Retinal pigment epithelial cell (primary cell): ENCODE measurements at regions not wholly inside any gene's neighbourhood (a gene's known extent, or its start where the extent isn't known, plus 50 kb on each side); places are given as distances from the start of the nearest gene placed in this dataset.
"Not testable (repeated sequence)": the region's sequence is repeated elsewhere in the genome, so short reads cannot be mapped to it uniquely, and the experiment has no call there.

Experiments
- DNase-seq: peaks from one replicate; pipeline ENCODE4 v3.0.0-alpha.2; 2010; ENCODE audit warnings: low read depth
- H3K4me3 ChIP-seq: 2 replicates; pipeline ENCODE4 v1.5.1; 2011; ENCODE audit warnings: mild to moderate bottlenecking, low read length, control low read depth, moderate library complexity
- TF ChIP-seq, protein P1 (sequence below): conservative IDR thresholded peaks from 2 replicates; pipeline ENCODE4 v1.5.1; 2011; ENCODE audit warnings: low read depth, low read length, control low read depth, inconsistent platforms

- H3K4me3 ChIP-seq: no peak overlapping the region
- TF ChIP-seq, protein P1, sequence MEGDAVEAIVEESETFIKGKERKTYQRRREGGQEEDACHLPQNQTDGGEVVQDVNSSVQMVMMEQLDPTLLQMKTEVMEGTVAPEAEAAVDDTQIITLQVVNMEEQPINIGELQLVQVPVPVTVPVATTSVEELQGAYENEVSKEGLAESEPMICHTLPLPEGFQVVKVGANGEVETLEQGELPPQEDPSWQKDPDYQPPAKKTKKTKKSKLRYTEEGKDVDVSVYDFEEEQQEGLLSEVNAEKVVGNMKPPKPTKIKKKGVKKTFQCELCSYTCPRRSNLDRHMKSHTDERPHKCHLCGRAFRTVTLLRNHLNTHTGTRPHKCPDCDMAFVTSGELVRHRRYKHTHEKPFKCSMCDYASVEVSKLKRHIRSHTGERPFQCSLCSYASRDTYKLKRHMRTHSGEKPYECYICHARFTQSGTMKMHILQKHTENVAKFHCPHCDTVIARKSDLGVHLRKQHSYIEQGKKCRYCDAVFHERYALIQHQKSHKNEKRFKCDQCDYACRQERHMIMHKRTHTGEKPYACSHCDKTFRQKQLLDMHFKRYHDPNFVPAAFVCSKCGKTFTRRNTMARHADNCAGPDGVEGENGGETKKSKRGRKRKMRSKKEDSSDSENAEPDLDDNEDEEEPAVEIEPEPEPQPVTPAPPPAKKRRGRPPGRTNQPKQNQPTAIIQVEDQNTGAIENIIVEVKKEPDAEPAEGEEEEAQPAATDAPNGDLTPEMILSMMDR: no peak
- no peak for DNase-seq
Observed at GRCh38 chr9:33690143-33690933, 105.0 kb upstream of the PRSS3 start.

GRCh38 chr9:33695299-33695698 is 100.1 kb upstream of the PRSS3 start:
- DNase-seq: no peak
- no peak overlapping the region for H3K4me3 ChIP-seq
- TF ChIP-seq, protein P1: no peak

- DNase-seq: no peak
- TF ChIP-seq, protein P1: no peak
Observed at GRCh38 chr9:33695856-33696255, 99.5 kb upstream of the PRSS3 start.

GRCh38 chr9:33697171-33697570 is 98.2 kb upstream of the PRSS3 start:
- DNase-seq: peak; percentile 76
- TF ChIP-seq, protein P1: no peak
- H3K4me3 ChIP-seq: no peak overlapping the region

More at GRCh38 chr9:33695856-33696255, 99.5 kb upstream of the PRSS3 start:
- no peak overlapping the region for H3K4me3 ChIP-seq

DNA sequence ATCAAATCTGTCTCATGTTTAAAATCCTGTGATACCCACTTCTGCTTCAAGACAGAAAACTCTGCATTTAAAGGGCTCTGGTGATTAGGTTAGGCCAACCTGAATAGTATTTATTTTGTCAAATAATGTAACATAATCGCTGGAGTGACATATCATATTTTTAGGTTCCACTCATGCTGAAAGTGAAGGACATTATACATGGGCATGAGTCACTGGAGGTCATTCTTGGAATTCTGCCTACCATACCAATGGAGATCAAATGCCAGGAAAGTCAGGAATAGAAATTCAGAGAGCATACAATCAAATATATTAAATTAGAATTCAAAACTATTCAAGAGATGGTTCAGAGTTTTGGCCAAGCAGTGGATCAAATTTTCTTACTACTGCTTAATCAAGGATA is 97.1 kb upstream of the PRSS3 start:
- H3K4me3 ChIP-seq: no peak overlapping the region
- TF ChIP-seq, protein P1: no peak
- DNase-seq: peak; percentile 48

DNA sequence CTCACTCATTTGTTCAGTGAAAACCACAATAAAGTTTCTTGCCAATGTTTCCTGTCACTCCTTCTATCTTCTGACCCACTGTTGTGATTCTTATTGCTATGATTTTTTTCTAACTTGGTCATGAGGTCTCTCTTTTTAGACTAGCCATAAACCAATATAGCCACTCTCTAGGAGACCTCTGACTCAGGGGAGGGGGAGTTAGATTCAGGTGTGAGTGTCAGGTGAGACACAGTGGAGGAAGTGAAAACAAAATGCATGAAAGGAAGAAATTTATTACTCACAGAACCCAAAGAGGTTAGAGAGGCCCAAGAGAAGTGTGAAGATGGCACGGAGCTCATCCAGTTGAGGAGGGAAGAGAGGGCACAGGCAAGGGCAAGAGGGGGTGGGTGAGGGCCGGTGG is 94.4 kb upstream of the PRSS3 start:
- not testable (repeated sequence) for DNase-seq, H3K4me3 ChIP-seq

DNA sequence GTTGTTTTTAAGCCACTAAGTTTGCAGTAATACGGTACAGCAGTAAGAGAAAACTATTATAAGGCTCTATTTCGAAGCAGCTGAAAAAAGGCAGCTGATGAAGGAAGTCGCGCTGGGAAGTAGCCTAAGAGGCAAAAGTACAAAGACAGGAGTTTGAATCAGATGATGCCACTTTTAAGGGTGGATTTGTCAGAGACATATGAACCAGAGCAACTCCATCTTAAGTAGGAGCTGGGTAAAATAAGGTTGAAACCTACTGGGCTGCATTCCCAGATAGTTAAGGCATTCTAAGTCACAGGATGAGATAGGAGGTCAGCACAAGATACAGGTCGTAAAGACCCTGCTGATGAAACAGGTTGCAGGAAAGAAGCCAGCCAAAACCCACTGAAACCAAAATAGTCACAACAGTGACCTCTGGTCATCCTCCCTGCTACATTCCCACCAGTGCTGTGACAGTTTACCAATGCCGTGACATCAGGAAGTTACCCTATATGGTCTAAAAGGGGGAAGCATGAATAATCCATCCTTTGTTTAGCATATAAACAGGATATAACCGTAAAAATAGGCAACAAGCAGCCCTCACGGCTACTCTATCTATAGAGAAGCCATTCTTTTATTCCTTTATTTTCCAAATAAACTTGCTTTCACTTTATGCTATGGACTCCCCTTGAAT is 91.8 kb upstream of the PRSS3 start:
- no peak overlapping the region for H3K4me3 ChIP-seq
- DNase-seq: no peak
- TF ChIP-seq, protein P1: no peak

- H3K4me3 ChIP-seq, DNase-seq: not testable (repeated sequence)
Observed at GRCh38 chr9:33705440-33705839, 89.9 kb upstream of the PRSS3 start.
